Renal cortical epithelial cell (primary cell): ENCODE measurements at regions not wholly inside any gene's neighbourhood (a gene's known extent, or its start where the extent isn't known, plus 50 kb on each side); places are given as distances from the start of the nearest gene placed in this dataset.

Experiments
- DNase-seq: peaks from one replicate; pipeline ENCODE4 v3.0.0-alpha.2; 2011; ENCODE audit warnings: low read depth

GRCh38 chr16:66143415-66143814 is 223.1 kb upstream of the CDH5 start:
- DNase-seq, result no peak

GRCh38 chr16:66141885-66142284 is 224.6 kb upstream of the CDH5 start:
- DNase-seq, result no peak

DNA sequence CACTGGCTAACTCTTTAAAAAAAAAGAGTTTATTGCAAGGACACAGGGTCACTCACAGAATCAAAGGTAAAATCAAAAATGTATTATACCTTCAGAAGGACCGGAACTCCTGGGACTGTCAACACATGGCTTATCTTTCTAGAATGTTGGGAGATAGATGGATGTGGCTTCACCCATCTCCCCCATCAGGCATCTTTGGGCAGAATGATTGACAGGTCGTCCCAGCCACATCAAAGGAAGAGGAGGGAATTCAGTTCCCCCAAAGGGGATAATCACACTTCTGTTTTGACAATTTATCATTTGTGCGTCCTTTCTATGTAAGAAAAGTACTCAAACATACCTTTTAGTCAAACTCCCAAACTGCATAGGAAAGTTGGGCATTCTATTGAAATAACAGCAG is 228.6 kb upstream of the CDH5 start:
- no peak for DNase-seq

GRCh38 chr16:66136841-66137240 is 229.7 kb upstream of the CDH5 start:
- no peak for DNase-seq

DNA sequence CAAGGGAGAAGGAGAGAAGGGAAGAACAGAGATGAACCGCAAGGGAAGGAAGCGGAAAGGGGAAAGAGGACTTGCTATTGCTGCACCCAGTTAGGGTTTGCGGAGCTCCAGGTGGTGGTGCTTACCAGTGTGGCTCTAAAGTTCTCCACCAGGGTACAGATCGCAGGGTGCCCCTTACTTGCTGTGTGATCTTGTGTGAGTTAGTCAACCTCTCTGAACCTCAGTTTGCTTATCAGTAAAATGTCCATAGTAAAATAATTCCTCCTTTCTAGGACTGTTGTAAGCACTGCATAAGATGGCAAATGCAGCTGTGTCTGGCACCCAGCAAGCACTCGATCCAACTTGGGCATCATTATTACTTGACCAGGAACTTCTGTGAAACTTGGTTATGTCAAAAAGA is 230.7 kb upstream of the CDH5 start:
- DNase-seq, result no peak

- DNase-seq, result no peak
These were observed 231.1 kb upstream of the CDH5 start for GRCh38 chr16:66135421-66135831.

GRCh38 chr16:66134875-66135274 is 231.6 kb upstream of the CDH5 start:
- no peak for DNase-seq

GRCh38 chr16:66133643-66134338 is 232.7 kb upstream of the CDH5 start:
- DNase-seq, result no peak

- DNase-seq, result no peak
These were observed 234.6 kb upstream of the CDH5 start for GRCh38 chr16:66131895-66132294.

GRCh38 chr16:66131156-66131807 is 235.2 kb upstream of the CDH5 start:
- DNase-seq, result no peak

DNA sequence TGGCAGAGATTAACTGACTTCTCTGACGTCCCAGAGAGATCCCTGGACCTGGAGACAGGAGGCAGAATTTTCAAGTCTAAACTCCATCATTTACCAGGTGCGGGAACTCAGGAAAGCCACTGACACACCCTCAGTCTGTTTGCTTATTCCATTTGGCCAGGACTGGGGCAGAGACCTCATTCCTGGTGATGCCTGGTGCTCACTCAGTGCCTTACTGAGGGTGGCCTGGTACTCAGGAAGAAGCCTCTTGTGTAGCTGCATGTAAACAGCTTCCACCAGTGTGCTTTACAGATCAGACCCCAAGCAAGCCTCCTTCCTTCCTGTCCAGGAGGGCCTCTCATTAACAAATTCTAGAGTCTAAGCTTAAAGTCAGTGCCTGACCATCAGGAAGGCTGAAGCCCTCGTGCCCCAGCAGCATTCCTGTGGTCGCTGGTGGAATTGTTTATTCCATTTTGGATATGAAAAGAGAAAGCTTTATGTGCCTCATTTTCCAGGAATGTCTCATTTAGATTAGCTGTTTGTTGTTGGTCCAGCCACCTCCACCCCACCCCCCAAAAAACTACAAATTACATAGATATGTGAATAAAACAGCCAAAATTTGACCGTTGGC is 236.1 kb upstream of the CDH5 start:
- DNase-seq, result no peak

DNA sequence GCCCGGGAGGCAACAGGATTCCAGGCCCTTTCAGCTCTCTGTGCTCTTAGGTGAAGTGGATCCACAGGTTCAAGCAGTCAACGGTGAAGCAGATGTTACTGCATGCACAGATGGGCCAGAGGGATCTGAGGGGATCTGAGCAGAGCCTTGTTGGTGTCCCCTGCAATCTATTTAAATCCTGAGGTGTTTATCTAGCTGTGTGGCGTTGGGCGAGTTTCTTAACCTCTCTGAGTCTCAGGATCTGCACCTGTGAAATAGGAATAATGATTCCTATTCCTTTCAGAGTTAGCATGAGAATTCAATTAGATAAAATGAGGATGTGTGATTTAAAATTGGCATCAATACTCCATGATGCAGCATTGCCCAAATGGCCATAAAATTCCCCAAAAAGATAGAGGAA is 237.3 kb upstream of the CDH5 start:
- DNase-seq, result no peak

DNA sequence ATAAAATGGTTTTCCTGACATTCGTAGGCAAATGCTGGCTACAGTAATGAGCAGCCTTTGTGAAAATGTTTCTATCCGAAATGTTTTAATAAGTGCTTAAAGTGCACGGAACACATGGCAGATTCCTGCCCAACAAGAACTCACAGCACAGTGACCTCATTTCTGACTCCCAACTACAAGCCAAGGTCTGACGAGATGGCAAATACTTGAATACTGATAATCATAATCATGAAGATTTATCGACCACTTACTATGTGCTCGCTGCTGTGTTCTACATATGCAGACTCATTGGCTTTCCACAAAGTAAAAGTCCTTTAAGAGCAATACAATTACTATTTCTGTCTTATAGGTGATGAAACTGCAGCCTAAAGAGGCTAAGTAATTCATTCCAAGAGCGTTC is 238.1 kb upstream of the CDH5 start:
- DNase-seq, result no peak

GRCh38 chr16:66127459-66128370 is 238.8 kb upstream of the CDH5 start:
- DNase-seq, result no peak

DNA sequence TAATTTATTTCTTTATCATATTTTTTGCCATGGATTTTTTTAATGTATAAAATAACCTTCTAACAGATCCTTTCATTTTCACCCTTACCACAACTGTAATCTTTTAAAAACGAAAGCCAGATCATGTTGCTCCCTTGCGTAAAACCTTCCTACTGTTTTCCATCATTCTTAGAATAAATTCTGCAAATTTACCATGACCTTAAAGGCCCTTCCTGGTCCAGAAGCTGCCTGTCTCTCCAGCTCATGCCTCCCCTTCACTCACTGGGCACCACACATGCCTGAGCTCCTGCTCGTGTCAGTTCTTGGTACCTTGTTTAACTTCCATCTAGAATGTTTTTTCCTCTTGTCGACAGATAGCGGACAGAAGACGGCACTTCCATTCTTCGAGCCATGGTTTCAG is 245.0 kb upstream of the CDH5 start:
- no peak for DNase-seq

DNA sequence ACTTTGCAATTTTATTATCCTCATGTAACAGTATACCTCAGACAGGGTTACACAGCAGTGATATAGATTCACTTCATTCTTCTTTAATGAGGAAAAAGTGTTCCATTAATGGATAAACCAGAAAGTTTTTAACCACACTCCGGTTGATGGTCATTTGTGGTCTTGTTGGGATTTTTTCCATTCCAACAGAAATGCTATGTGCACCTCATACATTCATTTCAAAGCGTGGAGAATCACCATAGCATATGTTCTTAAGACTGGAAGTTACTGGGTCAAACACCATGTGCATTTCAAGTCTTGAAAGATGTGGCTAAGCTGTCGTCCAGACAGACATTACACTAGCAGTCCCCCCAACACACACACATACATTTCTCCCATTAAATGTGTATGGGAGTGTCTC is 245.8 kb upstream of the CDH5 start:
- DNase-seq, result no peak

GRCh38 chr16:66116163-66117002 is 250.1 kb upstream of the CDH5 start:
- no peak for DNase-seq

GRCh38 chr16:66115373-66115772 is 251.1 kb upstream of the CDH5 start:
- DNase-seq, result no peak

DNA sequence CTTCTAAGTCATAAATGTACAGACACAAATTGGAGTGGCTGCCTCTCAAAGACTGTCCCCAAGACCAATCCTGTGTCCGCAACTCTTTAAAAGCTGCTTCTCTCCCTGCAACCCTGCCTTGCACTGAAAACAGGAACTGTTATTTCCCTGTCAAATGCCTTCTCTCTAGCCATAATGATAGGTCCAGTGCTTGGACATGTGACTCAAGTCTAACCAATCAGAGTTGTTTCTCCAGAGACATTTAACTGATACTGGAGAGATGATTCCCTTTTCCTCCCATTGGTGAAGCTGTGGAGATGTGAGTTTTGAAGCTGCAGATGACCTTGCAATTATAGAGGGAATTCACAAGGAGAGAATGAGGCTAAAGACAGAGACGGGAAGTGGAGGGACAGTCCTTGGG is 253.3 kb upstream of the CDH5 start:
- no peak for DNase-seq

GRCh38 chr16:66109677-66110076 is 256.8 kb upstream of the CDH5 start:
- DNase-seq, result no peak

DNA sequence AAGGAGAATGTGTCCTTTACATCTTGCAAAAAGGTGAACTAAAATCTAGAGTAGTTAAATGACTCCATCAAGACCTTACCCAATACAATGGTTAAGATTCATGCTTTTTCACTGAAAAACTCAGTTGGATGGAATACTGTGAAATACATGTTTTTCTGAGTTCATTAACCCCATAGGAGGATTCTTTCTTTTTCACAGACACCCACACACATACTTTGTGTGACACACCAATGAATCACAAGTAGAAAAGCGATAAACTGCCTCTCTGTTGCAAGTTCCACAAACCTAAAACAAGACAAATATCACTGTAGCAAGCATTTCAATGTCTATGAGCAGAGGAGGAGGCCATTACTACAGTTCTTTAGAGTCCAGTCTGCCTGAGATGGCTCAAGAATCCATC is 258.8 kb upstream of the CDH5 start:
- no peak for DNase-seq
